ENCODE measurements at regions not wholly inside any gene's neighbourhood (a gene's known extent, or its start where the extent isn't known, plus 50 kb on each side); places are given as distances from the start of the nearest gene placed in this dataset.
A peak's percentile ranks its signal among the peaks of the same experiment; 100 is the strongest.
"Not testable (repeated sequence)": the region's sequence is repeated elsewhere in the genome, so short reads cannot be mapped to it uniquely, and the experiment has no call there.

- no peak for TF ChIP-seq CTCF (conservative IDR thresholded peaks at IDR 0.05)
- TF ChIP-seq ZFX (IDR thresholded peaks at IDR 0.05): no peak
These were observed 149.0 kb upstream of the DPH6 start for GRCh38 chr15:35695003-35695402.

DNA sequence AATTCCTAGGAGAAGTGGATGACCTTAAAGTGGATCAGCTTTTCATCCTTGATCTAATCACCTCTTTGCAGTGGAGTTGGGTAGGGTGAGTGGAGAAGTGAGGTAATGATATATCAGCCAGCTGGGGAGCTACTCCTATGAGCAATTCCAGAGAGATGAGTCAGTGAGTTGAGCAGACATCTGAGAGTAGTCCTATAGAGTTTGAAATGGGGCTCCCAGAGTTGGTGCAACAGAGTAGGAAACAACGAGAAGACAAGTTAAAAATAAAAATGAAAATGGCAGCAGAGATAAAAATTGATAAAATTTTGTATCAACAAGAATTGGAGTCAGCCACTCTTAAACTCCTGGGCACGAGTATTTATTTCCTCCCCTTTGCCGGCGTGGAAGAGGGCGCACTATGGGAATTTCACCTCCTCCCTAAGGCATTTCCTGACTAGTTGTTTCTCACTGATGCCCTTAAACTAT lies 150.8 kb upstream of the DPH6 start:
- H3K27ac ChIP-seq: no peak overlapping the region
- TF ChIP-seq ZFX (IDR thresholded peaks at IDR 0.05) (no peak), CTCF (conservative IDR thresholded peaks at IDR 0.05) (no peak)

More at GRCh38 chr15:35695003-35695402, 149.0 kb upstream of the DPH6 start:
- H3K27ac ChIP-seq: no peak overlapping the region

DNA sequence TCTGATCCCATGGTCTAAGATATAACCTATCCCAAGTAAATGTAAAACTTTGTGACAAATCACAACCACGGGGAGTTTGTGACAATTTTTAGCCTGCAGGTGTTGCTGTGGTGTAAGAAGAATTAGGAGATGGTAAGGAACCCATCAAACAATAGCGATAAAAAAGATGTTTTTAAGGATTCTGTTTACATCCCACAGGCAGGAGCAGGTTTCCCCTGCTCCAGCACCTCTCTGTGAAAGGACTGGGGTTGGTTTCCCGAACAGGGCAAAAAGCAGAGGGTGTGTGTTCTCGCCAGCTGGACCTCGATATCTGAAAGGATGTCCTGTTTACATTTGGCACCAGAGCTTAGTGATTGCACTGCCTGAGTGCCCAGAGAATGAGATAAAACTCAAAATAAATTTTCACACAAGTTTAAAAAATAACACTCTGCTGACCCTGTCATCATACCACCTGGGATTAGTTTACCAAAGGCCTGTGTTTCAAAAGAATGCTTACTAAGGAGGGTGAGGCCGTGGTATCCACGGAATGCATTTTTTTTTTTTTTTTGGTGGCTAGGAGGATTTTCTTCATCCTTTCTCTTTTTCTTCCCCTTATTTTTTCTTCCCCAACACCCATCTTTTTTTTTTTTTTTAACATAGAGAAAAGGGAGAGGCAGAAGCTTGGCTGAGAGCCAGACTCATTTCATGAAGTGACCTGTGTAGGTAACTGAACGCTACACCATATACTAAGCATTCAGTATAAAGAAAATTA lies 151.8 kb upstream of the DPH6 start:
- peak; percentile 27 for TF ChIP-seq CTCF (conservative IDR thresholded peaks at IDR 0.05)
- no peak for TF ChIP-seq ZFX (IDR thresholded peaks at IDR 0.05)
- H3K27ac ChIP-seq: no peak overlapping the region

DNA sequence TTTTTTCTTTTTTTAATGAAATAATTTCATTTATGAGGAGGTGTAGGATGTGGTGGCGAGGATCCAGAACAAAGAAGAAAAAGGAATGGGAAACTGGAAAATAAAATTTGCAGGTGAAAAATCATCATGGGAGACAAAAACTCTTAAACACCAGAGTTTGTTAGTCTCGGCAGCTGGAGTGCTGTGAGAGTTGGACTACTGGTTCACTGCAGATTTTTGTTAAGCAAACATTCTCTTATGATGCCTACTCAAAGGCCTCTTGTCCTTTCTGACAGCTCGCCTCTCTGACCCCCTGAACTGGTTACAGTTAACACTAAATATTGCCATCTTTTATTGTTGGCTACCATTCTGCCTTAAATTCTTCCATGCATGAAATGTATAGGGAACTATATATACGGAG lies 152.4 kb upstream of the DPH6 start:
- TF ChIP-seq ZFX (IDR thresholded peaks at IDR 0.05) (no peak), CTCF (conservative IDR thresholded peaks at IDR 0.05) (no peak)
- H3K27ac ChIP-seq: no peak overlapping the region

DNA sequence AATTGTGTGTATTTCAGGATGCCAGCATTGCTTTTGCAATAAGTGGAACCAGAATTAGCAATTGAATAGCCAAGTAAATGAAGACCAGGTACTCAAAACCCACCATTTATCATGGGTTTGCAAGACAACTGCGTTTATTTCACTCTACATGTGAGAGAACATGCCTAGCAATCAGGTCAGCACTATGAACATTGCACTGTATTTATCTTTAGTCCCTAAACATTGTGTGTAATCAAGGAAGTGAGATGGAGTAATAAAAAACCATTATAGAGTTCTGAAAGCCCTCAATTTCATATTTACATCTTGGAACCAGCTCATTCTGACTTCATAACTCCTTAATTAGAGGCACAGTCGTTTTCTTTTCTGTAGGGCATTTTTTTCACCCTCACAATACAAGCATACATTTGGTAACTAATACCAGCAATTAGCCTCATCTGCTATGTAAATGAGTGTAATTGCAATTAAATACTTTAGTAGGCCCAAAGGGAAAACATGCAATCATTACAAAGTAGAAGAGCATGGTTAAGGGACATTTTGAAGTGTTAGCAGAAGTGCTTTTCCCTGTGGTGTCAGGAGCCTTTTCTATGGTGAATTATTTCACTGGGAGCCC lies 153.1 kb upstream of the DPH6 start:
- TF ChIP-seq CTCF (conservative IDR thresholded peaks at IDR 0.05) (no peak), ZFX (IDR thresholded peaks at IDR 0.05) (no peak)
- no peak overlapping the region for H3K27ac ChIP-seq

- not testable (repeated sequence) for H3K27ac ChIP-seq
These were observed 154.2 kb upstream of the DPH6 start for GRCh38 chr15:35700091-35700593.

- no peak overlapping the region for H3K27ac ChIP-seq
- no peak for TF ChIP-seq CTCF (conservative IDR thresholded peaks at IDR 0.05)
- TF ChIP-seq ZFX (IDR thresholded peaks at IDR 0.05): no peak
These were observed 155.6 kb upstream of the DPH6 start for GRCh38 chr15:35701402-35702046.

All from C4-2B (cell line).